K562 (cell line): ENCODE measurements at regions not wholly inside any gene's neighbourhood (a gene's known extent, or its start where the extent isn't known, plus 50 kb on each side); places are given as distances from the start of the nearest gene placed in this dataset.
"Not testable (repeated sequence)": the region's sequence is repeated elsewhere in the genome, so short reads cannot be mapped to it uniquely, and the experiment has no call there.

Experiments
- ATAC-seq: fragments of 200-7000 bp; cut with Tn5 transposase; 3 replicates; pipeline ENCODE4 v1.9.1; 2020; ENCODE audit warnings: moderate library complexity
- BruUV-seq: library from RNA; stranded (reverse); fragments of 400-500 nt; replicated peaks from 2 replicates; lab custom pipeline; 2021; lab: Mats Ljungman, UMichigan
- CTCF ChIA-PET: fragments of 300-600 bp; formaldehyde crosslinking; extraction: SDS; loops from one replicate; lab custom pipeline; 2021; ENCODE audit warnings: low intra/inter-chr PET ratio; lab: Yijun Ruan, JAX
- POLR2A ChIA-PET: fragments of 300-600, 350-650 bp; sonication (Branson Sonifier 250); formaldehyde crosslinking; extraction: SDS; loops from one replicate; lab custom pipeline; 2021; ENCODE audit warnings: antibody characterized with exemption, inconsistent platforms; lab: Yijun Ruan, JAX
- DNase-seq, 4 experiments: peaks; one replicate each; pipeline versions ENCODE4 v3.0.0 to v3.0.0-alpha.2; 2011 to 2018; ENCODE audit warnings: low spot score in 3 of 4, mixed read lengths in 3 of 4; ENCODE audit errors: extremely low read depth in 1 of 4
- FAIRE-seq: peaks from 2 replicates; lab custom pipeline; 2011; peaks lifted over from hg19 to GRCh38; lab: Jason Lieb, UNC
- H2AFZ ChIP-seq: 2 replicates; pipeline ENCODE4 v1.6.0; 2011; ENCODE audit warnings: low read depth, low read length, control low read depth, inconsistent platforms
- H3K27ac ChIP-seq: fragments of 200-600 bp; 3 replicates; pipeline ENCODE4 v1.8.0; 2011; ENCODE audit warnings: low read depth, mild to moderate bottlenecking, control low read depth, inconsistent platforms, low read length, moderate library complexity, mixed read lengths; ENCODE audit errors: extremely low read depth
- H3K27me3 ChIP-seq, 2 experiments: fragments of 300-600 bp in 1 of 2; 2 replicates in 1 of 2; 3 replicates in 1 of 2; pipeline versions ENCODE4 v1.6.0 to v1.8.0; 2011; ENCODE audit warnings: inconsistent platforms in 2 of 2, low read length in 2 of 2, mild to moderate bottlenecking in 1 of 2, mixed read lengths in 1 of 2, moderate library complexity in 1 of 2; ENCODE audit not compliant: control insufficient read depth in 2 of 2, insufficient read depth in 2 of 2
- H3K36me3 ChIP-seq: fragments of 300-600 bp; 3 replicates; pipeline ENCODE4 v1.8.0; 2011; ENCODE audit warnings: mild to moderate bottlenecking, low read length, inconsistent platforms; ENCODE audit not compliant: control insufficient read depth, insufficient read depth
- H3K4me1 ChIP-seq, 2 experiments: fragments of 200-600 bp in 1 of 2; replicated peaks in 1 of 2; 2 replicates in 1 of 2; 3 replicates in 1 of 2; pipeline versions ENCODE4 v1.5.1 to v1.8.0; 2011; ENCODE audit warnings: inconsistent platforms in 2 of 2, low read length in 2 of 2, mild to moderate bottlenecking in 1 of 2, mixed read lengths in 1 of 2, moderate library complexity in 1 of 2; ENCODE audit not compliant: control insufficient read depth in 2 of 2, insufficient read depth in 2 of 2
- H3K4me2 ChIP-seq: 2 replicates; pipeline ENCODE4 v1.6.1; 2011; ENCODE audit warnings: low read length, control low read depth, inconsistent platforms, mixed read lengths; ENCODE audit not compliant: insufficient read depth
- H3K4me3 ChIP-seq: fragments of 200-600 bp; sonication (generic), shearing (Covaris generic); 2 replicates; pipeline ENCODE4 v1.5.1; 2016; ENCODE audit warnings: control low read depth, inconsistent platforms
- H3K79me2 ChIP-seq: fragments of 200-600 bp; 3 replicates; pipeline ENCODE4 v1.8.0; 2011; ENCODE audit warnings: low read length, inconsistent platforms; ENCODE audit not compliant: control insufficient read depth, insufficient read depth
- H3K9ac ChIP-seq, 2 experiments: 2 replicates each; pipeline versions ENCODE4 v1.6.0 to v1.6.1; 2011; ENCODE audit warnings: low read depth in 2 of 2, low read length in 2 of 2, control low read depth in 1 of 2, inconsistent platforms in 1 of 2, mild to moderate bottlenecking in 1 of 2, mixed read lengths in 1 of 2; ENCODE audit not compliant: insufficient read depth in 1 of 2
- H3K9me1 ChIP-seq: one replicate; pipeline ENCODE4 v1.6.0; 2011; ENCODE audit warnings: inconsistent platforms, mild to moderate bottlenecking, low read length, moderate library complexity; ENCODE audit not compliant: control insufficient read depth, insufficient read depth
- H3K9me3 ChIP-seq: replicated peaks from 2 replicates; pipeline ENCODE4 v1.5.1; 2011; ENCODE audit warnings: low read depth, low read length, inconsistent platforms; ENCODE audit not compliant: control insufficient read depth, insufficient read depth
- H4K20me1 ChIP-seq: replicated peaks from 2 replicates; pipeline ENCODE4 v1.6.1; 2011; ENCODE audit warnings: low read length, inconsistent platforms, mixed read lengths; ENCODE audit not compliant: control insufficient read depth, insufficient read depth
- MAFF ChIP-seq: IDR thresholded peaks from 2 replicates; pipeline ENCODE4 v1.6.1; 2012; ENCODE audit warnings: low read length, improper control_type of control experiment
- RBM25 ChIP-seq: fragments of 200-400 bp; formaldehyde crosslinking; IDR thresholded peaks from 2 replicates; pipeline ENCODE4 v1.6.1; 2018; ENCODE audit warnings: low read length, low read depth, moderate library complexity; ENCODE audit not compliant: severe bottlenecking
- ZNF146 ChIP-seq: IDR thresholded peaks from one replicate; pipeline ENCODE4 v1.6.1; 2018; ENCODE audit warnings: missing compliant biosample characterization; ENCODE audit not compliant: unreplicated experiment
- ZNF316 ChIP-seq: fragments of 450-650 bp; IDR thresholded peaks from 2 replicates; pipeline ENCODE4 v1.6.1; 2016
- WGBS: fragments of 100-300 bp; shearing (Covaris generic); methylation state at CpG from one replicate; pipeline ENCODE4 v1.1.6; 2016; ENCODE audit warnings: low coverage, mixed read lengths; ENCODE audit not compliant: insufficient coverage; ENCODE audit errors: missing lambda C conversion rate; 5-methylcytosine and 5-hydroxymethylcytosine counted together
- in situ Hi-C: fragments of 300-500 bp; cut with MboI; formaldehyde crosslinking; loops from 4 replicates; pipeline ENCODE4 v1.15.0; 2018; ENCODE audit warnings: inconsistent platforms, mixed read lengths
- intact Hi-C: fragments of 100-400 bp; cut with micrococcal nuclease; formaldehyde crosslinking; loops from 2 replicates; pipeline ENCODE4 v1.14.2; 2022

- H3K9me1 ChIP-seq, POLR2A ChIA-PET: not testable (repeated sequence)
These were observed 243.3 kb downstream of the TTC6 start for GRCh38 chr14:37838778-37839177.

DNA sequence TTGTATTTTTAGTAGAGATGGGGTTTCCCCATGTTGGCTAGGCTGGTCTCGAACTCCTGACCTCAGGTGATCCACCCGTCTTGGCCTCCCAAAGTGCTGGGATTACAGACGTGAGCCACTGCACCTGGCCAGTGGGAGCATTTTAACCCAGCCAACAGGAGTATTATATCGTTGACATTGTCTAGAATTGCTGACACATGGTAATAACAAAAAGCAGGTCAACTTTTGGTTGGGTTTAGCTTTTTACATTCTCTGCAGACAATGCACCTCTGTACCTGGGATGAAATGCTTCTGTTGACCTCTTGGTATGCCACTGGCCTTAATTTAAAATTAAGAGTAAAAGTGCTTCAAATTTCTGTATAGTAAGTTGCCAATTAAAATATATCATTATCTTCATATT lies 245.6 kb downstream of the TTC6 start:
- TF ChIP-seq ZNF316 (peak; percentile 23; the same call in 1 of the 2 replicates), MAFF (0 out of 2 replicates have a peak, but pooled peaks have one; percentile 16)
- DNase-seq, in situ Hi-C loops, H3K27me3 ChIP-seq, POLR2A ChIA-PET, H3K27ac ChIP-seq, BruUV-seq, FAIRE-seq, H3K4me2 ChIP-seq, H4K20me1 ChIP-seq, ATAC-seq, H3K36me3 ChIP-seq, H3K79me2 ChIP-seq, H3K9me3 ChIP-seq, H3K9me1 ChIP-seq, H3K9ac ChIP-seq, H3K4me3 ChIP-seq, H3K4me1 ChIP-seq, H2AFZ ChIP-seq, intact Hi-C loops, CTCF ChIA-PET: not testable (repeated sequence)
- WGBS: 0% methylated on average over 3 of the region's 4 CpGs

More at GRCh38 chr14:37838778-37839177, 243.3 kb downstream of the TTC6 start:
- H3K27me3 ChIP-seq, H2AFZ ChIP-seq, in situ Hi-C loops, H4K20me1 ChIP-seq, DNase-seq, H3K4me2 ChIP-seq, BruUV-seq, intact Hi-C loops, ATAC-seq, H3K36me3 ChIP-seq, H3K79me2 ChIP-seq, H3K4me3 ChIP-seq: not testable (repeated sequence)
- peak; percentile 9 for TF ChIP-seq RBM25
- TF ChIP-seq ZNF146 (CRISPR knock-in tag): peak; percentile 80
- TF ChIP-seq, all 486 proteins: peak for 2; not testable (repeated sequence) for 484
- 0% methylated on average over 4 of the region's 5 CpGs for whole genome bisulfite sequencing
- H3K9me3 ChIP-seq, CTCF ChIA-PET, H3K4me1 ChIP-seq, H3K27ac ChIP-seq, H3K9ac ChIP-seq, FAIRE-seq: not testable (repeated sequence)
